GM19463 (cell line): ENCODE measurements at regions not wholly inside any gene's neighbourhood (a gene's known extent, or its start where the extent isn't known, plus 50 kb on each side); places are given as distances from the start of the nearest gene placed in this dataset.
"Not testable (repeated sequence)": the region's sequence is repeated elsewhere in the genome, so short reads cannot be mapped to it uniquely, and the experiment has no call there.

Experiments used
- ATAC-seq: cut with Tn5 transposase; IDR thresholded peaks from one replicate; pipeline ENCODE4 v1.9.1; 2021; ENCODE audit warnings: mild to moderate bottlenecking, moderate library complexity; ENCODE audit not compliant: unreplicated experiment

GRCh38 chr2:184372484-184372883, 225.8 kb upstream of the ZNF804A start:
- no peak for ATAC-seq

GRCh38 chr2:184394642-184395041, 203.7 kb upstream of the ZNF804A start:
- ATAC-seq, result no peak

GRCh38 chr2:184402381-184402780, 195.9 kb upstream of the ZNF804A start:
- ATAC-seq, result no peak

GRCh38 chr2:184407041-184407630, 191.2 kb upstream of the ZNF804A start:
- ATAC-seq, result not testable (repeated sequence)

GRCh38 chr2:184410160-184410559, 188.2 kb upstream of the ZNF804A start:
- no peak for ATAC-seq

GRCh38 chr2:184413221-184413620, 185.1 kb upstream of the ZNF804A start:
- no peak for ATAC-seq

- ATAC-seq, result no peak
Observed at GRCh38 chr2:184413671-184414229, 184.6 kb upstream of the ZNF804A start.

- ATAC-seq, result no peak
Observed at GRCh38 chr2:184416146-184416913, 182.0 kb upstream of the ZNF804A start.

GRCh38 chr2:184419744-184420143, 178.6 kb upstream of the ZNF804A start:
- ATAC-seq, result no peak

- ATAC-seq, result not testable (repeated sequence)
Observed at GRCh38 chr2:184421456-184421855, 176.9 kb upstream of the ZNF804A start.

GRCh38 chr2:184425083-184425482, 173.2 kb upstream of the ZNF804A start:
- ATAC-seq, result no peak

GRCh38 chr2:184444217-184444616, 154.1 kb upstream of the ZNF804A start:
- peak; percentile 95 for ATAC-seq

- peak; percentile 18 for ATAC-seq
Observed at GRCh38 chr2:184444623-184445223, 153.6 kb upstream of the ZNF804A start.

- ATAC-seq, result no peak
Observed at GRCh38 chr2:184449760-184450159, 148.6 kb upstream of the ZNF804A start.

GRCh38 chr2:184452907-184453306, 145.4 kb upstream of the ZNF804A start:
- no peak for ATAC-seq

- ATAC-seq, result no peak
Observed at GRCh38 chr2:184455624-184456023, 142.7 kb upstream of the ZNF804A start.

- not testable (repeated sequence) for ATAC-seq
Observed at GRCh38 chr2:184456693-184457092, 141.6 kb upstream of the ZNF804A start.

GRCh38 chr2:184463102-184463865, 135.0 kb upstream of the ZNF804A start:
- ATAC-seq, result peak; percentile 63

- ATAC-seq, result no peak
Observed at GRCh38 chr2:184463866-184464248, 134.5 kb upstream of the ZNF804A start.

GRCh38 chr2:184468826-184469225, 129.5 kb upstream of the ZNF804A start:
- ATAC-seq, result no peak

- ATAC-seq, result no peak
Observed at GRCh38 chr2:184472481-184472880, 125.8 kb upstream of the ZNF804A start.
